WI38 (cell line): ENCODE measurements at regions not wholly inside any gene's neighbourhood (a gene's known extent, or its start where the extent isn't known, plus 50 kb on each side); places are given as distances from the start of the nearest gene placed in this dataset.
"Not testable (repeated sequence)": the region's sequence is repeated elsewhere in the genome, so short reads cannot be mapped to it uniquely, and the experiment has no call there.

ENCODE experiments used
- H3K4me3 ChIP-seq: 2 replicates; pipeline ENCODE4 v1.5.1; 2011; ENCODE audit warnings: low read depth, mild to moderate bottlenecking, control low read depth, low read length
- CTCF ChIP-seq: IDR thresholded peaks from 2 replicates; pipeline ENCODE4 v1.5.1; 2012; ENCODE audit warnings: low read depth, mild to moderate bottlenecking, control low read depth, low read length

DNA sequence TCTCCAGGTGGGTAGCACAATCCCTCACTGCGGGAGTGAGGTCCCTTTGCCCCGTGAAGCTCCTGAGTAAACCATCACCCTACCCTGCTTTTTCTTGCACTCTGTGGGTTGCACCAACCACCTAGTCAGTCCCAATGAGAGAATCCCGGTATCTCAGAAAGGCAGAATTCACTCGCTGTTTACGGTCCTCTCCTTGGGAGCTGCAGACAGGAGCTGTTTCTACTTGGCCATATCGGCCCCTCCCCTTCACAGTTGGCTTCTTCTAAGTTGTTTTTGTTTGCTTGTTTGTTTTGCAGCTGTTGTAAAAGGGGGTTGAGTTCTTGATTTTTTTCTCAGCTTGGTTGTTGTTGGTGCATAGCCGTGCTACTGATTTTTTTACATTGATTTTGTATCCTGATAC is 237.0 kb upstream of the RASA1 start:
- no peak for TF ChIP-seq CTCF
- H3K4me3 ChIP-seq, result no peak overlapping the region

DNA sequence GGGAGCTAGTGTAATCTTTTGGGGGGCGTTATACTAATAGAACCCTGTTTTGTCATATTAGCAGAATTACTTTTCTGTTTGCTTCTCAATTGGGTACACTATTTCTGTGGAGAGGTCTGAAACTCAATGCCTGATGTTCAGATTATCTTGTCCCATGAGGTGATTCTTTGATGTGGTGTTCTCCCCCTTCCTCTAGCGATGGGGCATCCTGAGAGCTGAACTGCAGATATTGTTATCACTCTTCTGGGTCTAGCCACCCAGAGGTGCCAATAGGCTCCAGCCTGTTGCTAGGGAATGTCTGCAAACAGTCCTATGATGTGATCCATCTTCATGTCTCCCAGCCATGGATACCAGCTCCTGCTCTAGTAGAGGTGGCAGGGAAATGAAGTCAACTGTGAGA is 233.1 kb upstream of the RASA1 start:
- TF ChIP-seq CTCF, result no peak

GRCh38 chr5:87042554-87042953 is 225.1 kb upstream of the RASA1 start:
- no peak for TF ChIP-seq CTCF
- no peak overlapping the region for H3K4me3 ChIP-seq

More for the DNA sequence above, 233.1 kb upstream of the RASA1 start:
- no peak overlapping the region for H3K4me3 ChIP-seq

- no peak overlapping the region for H3K4me3 ChIP-seq
- no peak for TF ChIP-seq CTCF
Measured at GRCh38 chr5:87048156-87048555, 219.5 kb upstream of the RASA1 start.

DNA sequence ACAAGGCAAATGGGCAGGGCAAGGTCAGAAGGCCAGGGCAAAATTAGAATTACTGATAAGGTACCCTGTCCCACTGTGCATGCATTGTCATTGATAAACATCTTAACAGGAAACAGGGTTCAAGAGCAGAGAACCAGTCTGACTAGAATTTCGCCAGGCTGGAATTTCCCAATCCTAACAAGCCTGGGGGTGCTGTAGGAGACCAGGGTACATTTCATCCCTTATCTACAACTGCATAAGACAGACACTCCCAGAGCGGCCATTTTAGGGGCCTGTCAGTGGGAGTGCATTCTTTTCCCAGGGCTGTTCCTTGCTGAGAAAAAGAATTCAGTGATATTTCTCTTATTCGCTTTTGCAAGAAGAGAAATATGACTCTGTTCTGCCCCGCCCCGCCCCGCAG is 218.7 kb upstream of the RASA1 start:
- H3K4me3 ChIP-seq, result not testable (repeated sequence)

- H3K4me3 ChIP-seq, result no peak overlapping the region
- no peak for TF ChIP-seq CTCF
Measured at GRCh38 chr5:87051502-87052113, 216.1 kb upstream of the RASA1 start.

DNA sequence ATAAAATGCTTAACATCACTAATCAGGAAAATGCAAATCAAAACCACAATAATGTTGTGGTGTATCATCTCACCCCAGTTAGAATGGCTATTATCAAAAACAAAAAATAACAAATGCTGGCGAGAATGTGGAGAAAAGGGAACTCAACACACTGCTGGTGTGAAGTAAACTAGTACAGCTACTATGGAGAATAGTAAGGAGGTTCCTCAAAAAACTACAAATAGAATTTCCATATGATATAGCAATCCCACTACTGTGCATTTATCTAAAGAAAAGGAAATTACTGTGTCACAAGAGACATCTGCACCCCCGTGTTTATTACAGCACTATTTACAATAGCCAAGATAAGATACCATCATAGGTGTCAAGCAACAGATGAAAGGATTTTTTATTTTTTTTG is 214.5 kb upstream of the RASA1 start:
- H3K4me3 ChIP-seq, result no peak overlapping the region
- no peak for TF ChIP-seq CTCF

DNA sequence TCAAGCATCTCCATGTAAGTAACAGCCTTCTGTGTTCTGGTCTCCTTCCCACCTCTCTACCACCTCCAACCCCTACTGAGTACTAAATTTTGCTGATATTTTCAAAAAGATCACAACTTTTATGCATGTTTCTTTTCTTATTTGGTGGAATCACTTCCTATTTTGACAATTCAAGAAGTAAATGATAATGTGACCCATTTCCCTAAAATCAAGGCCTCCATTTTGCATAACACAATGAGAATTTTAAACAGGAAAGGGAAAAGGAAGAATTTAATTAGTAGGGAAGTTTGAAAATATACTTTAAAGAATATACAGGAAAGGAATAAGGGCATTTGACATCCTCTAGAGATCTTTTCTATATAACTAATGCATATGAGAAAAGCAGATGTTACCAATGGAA is 212.9 kb upstream of the RASA1 start:
- no peak for TF ChIP-seq CTCF

More for the DNA sequence above, 212.9 kb upstream of the RASA1 start:
- no peak overlapping the region for H3K4me3 ChIP-seq
